ENCODE measurements at regions not wholly inside any gene's neighbourhood (a gene's known extent, or its start where the extent isn't known, plus 50 kb on each side); places are given as distances from the start of the nearest gene placed in this dataset.

GRCh38 chr11:15836795-15837194 lies 519.6 kb downstream of the SOX6 start:
- no peak for TF ChIP-seq CTCF (conservative IDR thresholded peaks at IDR 0.05)
- TF ChIP-seq ZFX (IDR thresholded peaks at IDR 0.05), result no peak
